ENCODE measurements at regions not wholly inside any gene's neighbourhood (a gene's known extent, or its start where the extent isn't known, plus 50 kb on each side); places are given as distances from the start of the nearest gene placed in this dataset.

GRCh38 chr5:159837860-159838259 lies 78.4 kb upstream of the ADRA1B start:
- TF ChIP-seq CREM (IDR thresholded peaks at IDR 0.05; ENCODE audit: low read depth) (no peak), DPF2 (IDR thresholded peaks at IDR 0.05) (no peak)

Data from GM12878 (cell line).